A549 (cell line): ENCODE measurements at regions not wholly inside any gene's neighbourhood (a gene's known extent, or its start where the extent isn't known, plus 50 kb on each side); places are given as distances from the start of the nearest gene placed in this dataset.

Experiments used
- ATAC-seq, 2 experiments: fragments of 200-7000 bp in 1 of 2; fragments of >200 bp in 1 of 2; cut with Nextera tagmentation in 1 of 2; cut with Tn5 transposase in 1 of 2; 3 replicates each; pipeline versions ENCODE4 v1.8.0 to v1.9.1; 2018 to 2020; ENCODE audit warnings: mild to moderate bottlenecking in 1 of 2, moderate library complexity in 1 of 2
- CTCF ChIA-PET: fragments of 300-600 bp; sonication (Branson Sonifier 250); formaldehyde crosslinking; extraction: SDS; loops from one replicate; lab custom pipeline; 2021; ENCODE audit warnings: antibody characterized with exemption, inconsistent platforms; lab: Yijun Ruan, JAX
- POLR2A ChIA-PET: fragments of 350-600 bp; formaldehyde crosslinking; extraction: SDS; loops from one replicate; lab custom pipeline; 2021; ENCODE audit warnings: antibody characterized with exemption, inconsistent platforms; lab: Yijun Ruan, JAX
- DNase-seq, 2 experiments: peaks; one replicate each; pipeline versions ENCODE4 v3.0.0 to v3.0.0-alpha.2; 2011 to 2016; ENCODE audit warnings: low read depth in 1 of 2, low spot score in 1 of 2
- FAIRE-seq: peaks from 2 replicates; lab custom pipeline; 2011; peaks lifted over from hg19 to GRCh38; lab: Jason Lieb, UNC
- H3K27ac ChIP-seq, 2 experiments: fragments of >200 bp; sonication (Bioruptor Twin); formaldehyde crosslinking; 3 replicates each; pipeline ENCODE4 v1.5.1; 2016 to 2017
- H3K4me1 ChIP-seq: fragments of >200 bp; sonication (Bioruptor Twin); formaldehyde crosslinking; 3 replicates; pipeline ENCODE4 v1.6.1; 2016
- H3K4me2 ChIP-seq: fragments of >200 bp; sonication (Bioruptor Twin); formaldehyde crosslinking; 3 replicates; pipeline ENCODE4 v1.6.1; 2016
- H3K4me3 ChIP-seq: fragments of >200 bp; sonication (Bioruptor Twin); formaldehyde crosslinking; 3 replicates; pipeline ENCODE4 v1.5.1; 2016
- H3K9me3 ChIP-seq: fragments of >200 bp; sonication (Bioruptor Twin); formaldehyde crosslinking; 3 replicates; pipeline ENCODE4 v1.6.1; 2016
- BCL3 ChIP-seq: fragments of >200 bp; sonication (Bioruptor Twin); formaldehyde crosslinking; IDR thresholded peaks from 3 replicates; pipeline ENCODE4 v1.6.1; 2016
- CBX8 ChIP-seq: fragments of 200-600 bp; sonication (generic); IDR thresholded peaks from 2 replicates; pipeline ENCODE4 v1.6.1; 2016
- CEBPB ChIP-seq, 2 experiments: fragments of >200 bp in 1 of 2; sonication (Bioruptor Twin) in 1 of 2; formaldehyde crosslinking in 1 of 2; IDR thresholded peaks; 2 replicates each; pipeline ENCODE4 v1.6.1; 2012 to 2016
- CTCF ChIP-seq: fragments of >200 bp; sonication (Bioruptor Twin); formaldehyde crosslinking; IDR thresholded peaks from 3 replicates; pipeline ENCODE4 v1.5.1; 2016
- E2F6 ChIP-seq: IDR thresholded peaks from 2 replicates; pipeline ENCODE4 v1.6.1; 2012; ENCODE audit warnings: low read depth, borderline replicate concordance
- EHMT2 ChIP-seq: fragments of 200-600 bp; sonication (generic); IDR thresholded peaks from 2 replicates; pipeline ENCODE4 v1.6.1; 2016; ENCODE audit warnings: antibody characterized with exemption, low read depth, mild to moderate bottlenecking, moderate library complexity
- ELK1 ChIP-seq: fragments of 150-350 bp; IDR thresholded peaks from 2 replicates; pipeline ENCODE4 v1.6.1; 2014; ENCODE audit warnings: low read depth, mild to moderate bottlenecking, low read length
- FOSB ChIP-seq: fragments of 250-450 bp; sonication (Bioruptor Pico); IDR thresholded peaks from 2 replicates; pipeline ENCODE4 v1.5.0; 2020; ENCODE audit warnings: mild to moderate bottlenecking, moderate library complexity
- FOXS1 ChIP-seq: fragments of 250-450 bp; sonication (Bioruptor Pico); IDR thresholded peaks from 2 replicates; pipeline ENCODE4 v1.5.0; 2020; ENCODE audit warnings: mild to moderate bottlenecking, moderate library complexity
- HES2 ChIP-seq: fragments of >200 bp; sonication (Bioruptor Twin); formaldehyde crosslinking; IDR thresholded peaks from 2 replicates; pipeline ENCODE4 v1.6.1; 2016
- HEYL ChIP-seq: fragments of 250-450 bp; sonication (Bioruptor Pico); IDR thresholded peaks from 2 replicates; pipeline ENCODE4 v1.8.0; 2021; ENCODE audit warnings: mild to moderate bottlenecking, moderate library complexity
- HMGXB4 ChIP-seq: fragments of 250-450 bp; sonication (Bioruptor Pico); IDR thresholded peaks from 2 replicates; pipeline ENCODE4 v1.5.0; 2021; ENCODE audit warnings: mild to moderate bottlenecking, moderate library complexity, borderline replicate concordance
- HOXA7 ChIP-seq: fragments of 250-450 bp; sonication (Bioruptor Pico); IDR thresholded peaks from 2 replicates; pipeline ENCODE4 v1.5.0; 2020; ENCODE audit warnings: mild to moderate bottlenecking, moderate library complexity
- HOXB5 ChIP-seq: fragments of 250-450 bp; sonication (Bioruptor Pico); IDR thresholded peaks from 2 replicates; pipeline ENCODE4 v1.5.0; 2020; ENCODE audit warnings: mild to moderate bottlenecking, moderate library complexity
- JUNB ChIP-seq: fragments of >200 bp; sonication (Bioruptor Twin); formaldehyde crosslinking; IDR thresholded peaks from 2 replicates; pipeline ENCODE4 v1.6.1; 2016
- KDM1A ChIP-seq: fragments of 200-600 bp; sonication (generic); IDR thresholded peaks from 2 replicates; pipeline ENCODE4 v1.6.1; 2016; ENCODE audit warnings: low read depth, mild to moderate bottlenecking
- MAX ChIP-seq: IDR thresholded peaks from 2 replicates; pipeline ENCODE4 v1.6.1; 2012
- MYC ChIP-seq: IDR thresholded peaks from 2 replicates; pipeline ENCODE4 v1.6.1; 2012; ENCODE audit warnings: mild to moderate bottlenecking, inconsistent platforms, low read length, improper control_type of control experiment, borderline replicate concordance
- NPAS2 ChIP-seq: fragments of 250-450 bp; sonication (Bioruptor Pico); IDR thresholded peaks from 2 replicates; pipeline ENCODE4 v1.8.0; 2022; ENCODE audit warnings: mild to moderate bottlenecking, moderate library complexity, borderline replicate concordance
- PBX3 ChIP-seq: IDR thresholded peaks from 2 replicates; pipeline ENCODE4 v1.6.1; 2012
- POLR2AphosphoS2 ChIP-seq: conservative IDR thresholded peaks from 2 replicates; pipeline ENCODE4 v1.6.1; 2012; ENCODE audit warnings: low read length, improper control_type of control experiment, inconsistent platforms
- RAD21 ChIP-seq, 2 experiments: fragments of >200 bp in 1 of 2; sonication (Bioruptor Twin) in 1 of 2; formaldehyde crosslinking in 1 of 2; IDR thresholded peaks in 1 of 2; conservative IDR thresholded peaks in 1 of 2; 2 replicates in 1 of 2; 3 replicates in 1 of 2; pipeline ENCODE4 v1.6.1; 2012 to 2018; ENCODE audit warnings: inconsistent platforms in 1 of 2
- TP53 ChIP-seq: fragments of 250-450 bp; sonication (Bioruptor Pico); IDR thresholded peaks from 2 replicates; pipeline ENCODE4 v1.5.0; 2021; ENCODE audit warnings: mild to moderate bottlenecking, moderate library complexity
- ZFP36 ChIP-seq: fragments of 450-650 bp; IDR thresholded peaks from 2 replicates; pipeline ENCODE4 v1.6.1; 2014; ENCODE audit warnings: borderline replicate concordance; ENCODE audit not compliant: partially characterized antibody
- ZNF302 ChIP-seq: fragments of 250-450 bp; sonication (Bioruptor Pico); IDR thresholded peaks from 2 replicates; pipeline ENCODE4 v1.9.0; 2021; ENCODE audit warnings: inconsistent platforms, mild to moderate bottlenecking, moderate library complexity
- WGBS: methylation state at CpG from one replicate; pipeline ENCODE4 v1.1.6; 2017; ENCODE audit errors: missing lambda C conversion rate; 5-methylcytosine and 5-hydroxymethylcytosine counted together

GRCh38 chr20:59378966-59379365 lies 78.6 kb downstream of the EDN3 start:
- FAIRE-seq (no peak), DNase-seq (no peak), ATAC-seq (no peak)
- no peaks in the 10 kb centered on the region for H3K9me3 ChIP-seq
- TF ChIP-seq JUNB, result no peak
- TF ChIP-seq E2F6, result no peak
- no peak for TF ChIP-seq POLR2AphosphoS2
- no peak for TF ChIP-seq CEBPB (IDR thresholded peaks at IDR 0.05)
- no peak for TF ChIP-seq PBX3
- no peak for TF ChIP-seq HOXA7 (CRISPR knock-in tag)
- no peak for TF ChIP-seq FOSB (CRISPR knock-in tag)
- TF ChIP-seq EHMT2, result no peak
- no peak overlapping the region for H3K27ac ChIP-seq
- no peak overlapping the region for H3K4me2 ChIP-seq
- H3K4me3 ChIP-seq, result no peak overlapping the region
- 54% methylated on average over 5 of the region's 5 CpGs for WGBS
- no peaks in the 10 kb centered on the region for H3K4me1 ChIP-seq
- CTCF ChIA-PET, result no interaction called here
- POLR2A ChIA-PET, result no interaction called here

GRCh38 chr20:59381689-59382088 lies 81.3 kb downstream of the EDN3 start:
- Histone ChIP-seq H3K4me1 (no peaks in the 10 kb centered on the region), H3K27ac (no peak overlapping the region)
- CTCF ChIA-PET, result interaction anchor here (0.9 to 1.6 kb wide), 2 partner anchors 19 to 22 kb away, joined by 3 read pairs; no protein-coding TSS in a partner anchor
- no peak for TF ChIP-seq MYC
- TF ChIP-seq CTCF, result no peak
- TF ChIP-seq RAD21 (conservative IDR thresholded peaks at IDR 0.05 in 1 of 2, IDR thresholded peaks at IDR 0.05 in 1 of 2), result no peak
- no peak for TF ChIP-seq TP53 (CRISPR knock-in tag)
- no peak for TF ChIP-seq BCL3
- no peak for TF ChIP-seq HMGXB4
- TF ChIP-seq HES2, result no peak
- no peak for TF ChIP-seq FOXS1 (CRISPR knock-in tag)
- TF ChIP-seq HOXA7 (CRISPR knock-in tag), result no peak
- no peak for TF ChIP-seq HEYL (CRISPR knock-in tag)
- no peak for TF ChIP-seq NPAS2
- no peak for TF ChIP-seq ELK1
- no peak for TF ChIP-seq MAX
- TF ChIP-seq KDM1A, result no peak
- TF ChIP-seq ZNF302 (CRISPR knock-in tag), result no peak
- TF ChIP-seq CBX8, result no peak
- no peak for TF ChIP-seq ZFP36
- no peak for TF ChIP-seq PBX3
- TF ChIP-seq HOXB5 (CRISPR knock-in tag), result no peak
- TF ChIP-seq JUNB, result no peak
- TF ChIP-seq, all 56 proteins: peak for 0
- POLR2A ChIA-PET, result no interaction called here
- no peak for DNase-seq
- H3K4me3 ChIP-seq, result no peak overlapping the region
- WGBS, result 45% methylated on average over 7 of the region's 8 CpGs
- ATAC-seq, result no peak
- no peaks in the 10 kb centered on the region for H3K9me3 ChIP-seq
- no peak overlapping the region for H3K4me2 ChIP-seq
- no peak for FAIRE-seq
